Left ventricle myocardium inferior (tissue), 1 donor: ENCODE measurements at regions not wholly inside any gene's neighbourhood (a gene's known extent, or its start where the extent isn't known, plus 50 kb on each side); places are given as distances from the start of the nearest gene placed in this dataset.
A peak's percentile ranks its signal among the peaks of the same experiment; 100 is the strongest.
"Not testable (repeated sequence)": the region's sequence is repeated elsewhere in the genome, so short reads cannot be mapped to it uniquely, and the experiment has no call there.

Experiments
- DNase-seq: peaks from one replicate; pipeline ENCODE4 v3.0.0-alpha.2; 2020
- H3K27ac ChIP-seq: fragments of 200-600 bp; replicated peaks from 2 replicates; pipeline ENCODE4 v1.8.0; 2021
- H3K27me3 ChIP-seq: fragments of 200-600 bp; 2 replicates; pipeline ENCODE4 v1.8.0; 2021; ENCODE audit warnings: low read depth
- H3K36me3 ChIP-seq: fragments of 200-600 bp; 2 replicates; pipeline ENCODE4 v1.8.0; 2021
- H3K4me1 ChIP-seq: fragments of 200-600 bp; 2 replicates; pipeline ENCODE4 v1.8.0; 2021
- H3K4me3 ChIP-seq: fragments of 200-600 bp; 2 replicates; pipeline ENCODE4 v1.8.0; 2021; ENCODE audit warnings: mild to moderate bottlenecking, moderate library complexity
- H3K9me3 ChIP-seq: fragments of 200-600 bp; replicated peaks from 2 replicates; pipeline ENCODE4 v1.8.0; 2021
- intact Hi-C: fragments of 100-400 bp; cut with micrococcal nuclease; formaldehyde crosslinking; loops from one replicate; pipeline ENCODE4 v1.11.0; 2022
- TF ChIP-seq, protein P1 (sequence below): fragments of 200-600 bp; IDR thresholded peaks from 2 replicates; pipeline ENCODE4 v1.8.0; 2021; ENCODE audit warnings: antibody characterized with exemption, mild to moderate bottlenecking, borderline replicate concordance
- donor health status: DM: no; HTN: yes; CAD: no; lungs with severe emphysema.

DNA sequence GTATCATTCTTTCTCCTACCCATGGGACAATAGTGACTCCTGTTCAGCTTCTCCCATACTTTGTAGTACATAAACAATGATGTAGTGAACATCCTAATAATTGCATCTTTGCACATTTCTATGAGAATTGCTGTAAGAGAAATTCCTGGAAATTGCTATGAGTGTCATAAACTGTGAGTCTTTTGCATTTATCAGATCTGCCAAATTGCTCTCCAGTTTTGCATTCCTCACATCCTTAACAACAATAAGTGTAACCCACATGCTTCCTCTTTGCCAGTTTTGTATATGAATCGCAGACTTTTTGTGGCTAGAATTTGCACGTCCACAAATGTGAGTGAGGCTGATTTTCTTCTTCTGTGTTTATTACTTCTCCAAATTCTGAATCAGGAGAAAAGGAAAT lies 124.0 kb upstream of the TBX5 start:
- no peak for DNase-seq
- no peaks in the 10 kb centered on the region for H3K9me3 ChIP-seq
- intact Hi-C loops: no loop called here
- H3K27me3 ChIP-seq: peaks cover 78% of the 10 kb centered on the region
- no peaks in the 10 kb centered on the region for H3K36me3 ChIP-seq
- no peak overlapping the region for H3K27ac ChIP-seq
- no peak overlapping the region for H3K4me3 ChIP-seq
- H3K4me1 ChIP-seq: no peaks in the 10 kb centered on the region
- TF ChIP-seq, protein P1, sequence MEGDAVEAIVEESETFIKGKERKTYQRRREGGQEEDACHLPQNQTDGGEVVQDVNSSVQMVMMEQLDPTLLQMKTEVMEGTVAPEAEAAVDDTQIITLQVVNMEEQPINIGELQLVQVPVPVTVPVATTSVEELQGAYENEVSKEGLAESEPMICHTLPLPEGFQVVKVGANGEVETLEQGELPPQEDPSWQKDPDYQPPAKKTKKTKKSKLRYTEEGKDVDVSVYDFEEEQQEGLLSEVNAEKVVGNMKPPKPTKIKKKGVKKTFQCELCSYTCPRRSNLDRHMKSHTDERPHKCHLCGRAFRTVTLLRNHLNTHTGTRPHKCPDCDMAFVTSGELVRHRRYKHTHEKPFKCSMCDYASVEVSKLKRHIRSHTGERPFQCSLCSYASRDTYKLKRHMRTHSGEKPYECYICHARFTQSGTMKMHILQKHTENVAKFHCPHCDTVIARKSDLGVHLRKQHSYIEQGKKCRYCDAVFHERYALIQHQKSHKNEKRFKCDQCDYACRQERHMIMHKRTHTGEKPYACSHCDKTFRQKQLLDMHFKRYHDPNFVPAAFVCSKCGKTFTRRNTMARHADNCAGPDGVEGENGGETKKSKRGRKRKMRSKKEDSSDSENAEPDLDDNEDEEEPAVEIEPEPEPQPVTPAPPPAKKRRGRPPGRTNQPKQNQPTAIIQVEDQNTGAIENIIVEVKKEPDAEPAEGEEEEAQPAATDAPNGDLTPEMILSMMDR: no peak

DNA sequence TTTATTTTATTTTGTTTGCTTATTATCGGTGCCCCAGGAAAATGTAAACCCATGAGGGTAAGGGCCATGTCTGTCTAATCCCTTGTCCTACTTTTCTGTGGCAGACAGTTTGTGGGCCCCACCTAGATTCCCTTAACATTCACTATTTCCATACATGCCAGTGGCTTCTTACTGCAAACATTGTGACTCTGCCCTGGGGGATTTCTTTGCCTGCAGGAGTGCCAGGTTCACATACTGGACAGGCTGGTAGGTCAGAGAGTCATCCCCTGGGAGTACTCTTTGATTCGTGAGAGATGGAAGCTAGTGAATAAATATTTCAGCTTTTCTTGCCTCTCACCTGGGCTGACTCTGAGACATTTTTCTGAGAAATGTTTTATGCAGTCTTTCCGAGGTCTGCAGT lies 122.8 kb upstream of the TBX5 start:
- Histone ChIP-seq H3K27ac (no peak overlapping the region), H3K4me1 (no peaks in the 10 kb centered on the region), H3K36me3 (no peaks in the 10 kb centered on the region), H3K4me3 (no peak overlapping the region), H3K27me3 (peaks cover 87% of the 10 kb centered on the region), H3K9me3 (no peaks in the 10 kb centered on the region)
- no peak for DNase-seq
- TF ChIP-seq, protein P1: no peak
- intact Hi-C loops: no loop called here

DNA sequence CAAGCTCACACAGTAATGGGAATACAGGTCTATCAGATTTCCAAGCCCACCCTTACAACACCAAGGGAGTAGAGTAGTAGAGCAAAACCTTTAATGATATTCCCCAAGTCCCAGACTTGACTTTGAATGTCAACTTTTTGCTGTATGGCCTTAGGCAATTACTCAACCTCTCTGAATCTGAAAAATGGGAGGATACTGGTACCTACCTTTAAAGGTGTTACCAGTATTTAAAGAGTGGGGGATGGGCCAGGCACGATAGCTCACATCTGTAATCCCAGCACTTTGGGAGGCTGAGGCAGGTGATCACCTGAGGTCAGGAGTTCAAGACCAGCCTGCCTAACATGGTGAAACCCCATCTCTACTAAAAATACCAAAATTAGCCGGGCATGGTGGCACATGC lies 115.2 kb upstream of the TBX5 start:
- H3K27me3 ChIP-seq: peaks cover 64% of the 10 kb centered on the region
- DNase-seq, H3K36me3 ChIP-seq, H3K9me3 ChIP-seq, H3K27ac ChIP-seq, intact Hi-C loops, H3K4me1 ChIP-seq, H3K4me3 ChIP-seq: not testable (repeated sequence)

DNA sequence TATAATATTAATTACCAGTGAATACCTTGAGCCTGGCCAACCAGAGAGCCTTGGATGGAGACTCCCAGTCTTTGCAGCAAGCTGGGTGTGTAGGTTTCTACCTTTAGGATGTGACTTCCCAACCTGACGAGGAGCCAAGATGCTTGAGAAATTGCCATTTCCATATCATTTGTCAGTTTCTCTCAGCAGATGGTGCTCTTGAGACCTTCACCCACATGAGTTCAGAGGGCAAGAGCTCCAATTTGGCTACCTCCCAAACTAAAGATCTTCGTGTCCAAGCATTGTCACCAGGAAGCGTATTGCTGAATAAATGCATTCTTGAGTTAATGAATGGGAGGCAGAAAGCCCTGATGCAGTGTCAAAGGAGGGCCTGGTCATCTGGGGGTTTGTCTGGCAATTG lies 106.4 kb upstream of the TBX5 start:
- intact Hi-C loops: no loop called here
- Histone ChIP-seq H3K4me1 (no peaks in the 10 kb centered on the region), H3K27ac (no peak overlapping the region), H3K4me3 (no peak overlapping the region), H3K27me3 (peaks cover 82% of the 10 kb centered on the region), H3K36me3 (no peaks in the 10 kb centered on the region), H3K9me3 (no peaks in the 10 kb centered on the region)
- no peak for DNase-seq
- TF ChIP-seq, protein P1: no peak

DNA sequence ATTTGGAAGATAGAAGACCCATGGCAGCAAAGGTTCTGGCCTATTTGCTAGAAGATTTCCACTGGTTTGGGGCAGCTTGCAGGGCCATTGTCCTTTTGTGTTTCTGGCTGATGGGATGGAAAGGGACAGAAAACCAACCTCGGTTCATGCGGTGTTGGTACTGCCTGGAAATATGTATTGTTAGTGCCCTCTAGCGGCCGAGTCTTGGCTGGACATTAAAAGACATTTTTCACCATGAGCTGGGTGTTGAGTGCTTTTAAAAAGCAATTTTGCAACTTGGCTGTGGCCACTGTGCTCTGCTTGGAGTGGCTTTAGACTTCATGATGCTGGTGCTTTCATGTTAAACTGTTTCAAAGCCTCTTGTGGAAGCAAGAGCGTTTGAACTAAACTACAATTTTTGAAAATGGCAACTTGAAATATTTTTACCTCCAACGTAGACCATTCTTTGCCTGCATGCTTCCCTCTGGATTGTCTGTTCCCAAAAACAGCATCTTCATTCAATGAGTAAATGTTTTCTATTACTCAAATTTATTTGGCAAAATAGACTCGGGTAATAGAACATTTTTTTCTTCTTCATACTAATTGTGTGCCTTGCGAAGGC lies 102.7 kb upstream of the TBX5 start:
- Histone ChIP-seq H3K36me3 (no peaks in the 10 kb centered on the region), H3K4me3 (no peak overlapping the region), H3K27me3 (peaks cover 88% of the 10 kb centered on the region), H3K4me1 (no peaks in the 10 kb centered on the region), H3K27ac (no peak overlapping the region), H3K9me3 (no peaks in the 10 kb centered on the region)
- intact Hi-C loops: loop anchor here (5.0 kb wide), 1 partner anchor 526 kb away; no protein-coding TSS in a partner anchor
- TF ChIP-seq, protein P1: peak; percentile 83
- peak; percentile 45 for DNase-seq

DNA sequence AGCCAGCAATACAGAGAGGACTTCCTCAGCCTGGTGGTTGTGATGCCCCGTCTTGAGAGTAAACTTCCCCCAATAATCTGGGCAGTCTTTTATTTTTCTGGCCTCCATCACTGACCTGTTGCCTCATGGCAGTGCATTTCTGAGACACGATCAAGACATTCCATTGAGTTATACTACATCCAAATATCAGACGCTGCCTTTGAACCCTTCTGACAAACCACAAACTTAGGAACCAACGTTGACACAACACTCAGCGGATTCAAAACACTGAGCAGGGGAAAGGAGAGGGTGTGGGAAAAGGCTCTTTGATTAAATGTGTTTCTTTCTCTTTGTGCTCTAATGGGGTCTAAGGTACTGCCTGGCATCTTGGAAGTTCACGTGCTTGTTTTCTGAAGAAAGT lies 100.7 kb upstream of the TBX5 start:
- peaks cover 88% of the 10 kb centered on the region for H3K27me3 ChIP-seq

More for the DNA sequence above, 100.7 kb upstream of the TBX5 start:
- DNase-seq: no peak
- no peaks in the 10 kb centered on the region for H3K9me3 ChIP-seq
- no peaks in the 10 kb centered on the region for H3K36me3 ChIP-seq
- H3K27ac ChIP-seq: no peak overlapping the region
- no peaks in the 10 kb centered on the region for H3K4me1 ChIP-seq
- intact Hi-C loops: loop anchor here (5.0 kb wide), 1 partner anchor 524 kb away; no protein-coding TSS in a partner anchor
- TF ChIP-seq, protein P1: no peak
- H3K4me3 ChIP-seq: no peak overlapping the region
